ENCODE measurements at regions not wholly inside any gene's neighbourhood (a gene's known extent, or its start where the extent isn't known, plus 50 kb on each side); places are given as distances from the start of the nearest gene placed in this dataset.

DNA sequence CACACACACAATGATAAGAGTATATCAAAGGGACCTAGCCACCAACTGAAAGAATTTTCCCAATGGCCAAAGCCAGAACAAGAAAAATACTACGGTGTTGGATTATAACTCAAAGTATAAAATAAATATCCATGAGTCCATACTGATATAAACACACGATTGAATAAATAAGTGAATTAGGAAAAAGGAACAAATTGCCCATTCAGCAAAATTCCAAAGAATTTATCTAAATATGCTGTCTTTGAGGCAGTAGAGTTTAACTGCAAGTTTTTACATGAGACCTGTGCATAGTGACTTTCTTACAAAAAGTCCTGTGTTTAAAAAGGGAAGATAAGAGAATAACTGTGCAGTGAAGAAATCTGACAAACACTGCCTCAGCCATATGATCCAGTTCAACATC is 278.8 kb upstream of the PPARGC1A start:
- DNase-seq (ENCODE audit: low read depth in 1 of 2, low spot score in 1 of 2) = no peak
- no peaks in the 10 kb centered on the region for H3K27me3 ChIP-seq (ENCODE audit: insufficient read depth, poor library complexity, severe bottlenecking)
- no peak overlapping the region for H3K27ac ChIP-seq (replicated peaks)
- TF ChIP-seq POLR2AphosphoS5 (IDR thresholded peaks at IDR 0.05; ENCODE audit: low read depth) (no peak), SPI1 (IDR thresholded peaks at IDR 0.05; ENCODE audit: borderline replicate concordance, low read depth) (no peak), GABPA (IDR thresholded peaks at IDR 0.05; ENCODE audit: low read depth) (no peak)
- TF ChIP-seq, protein P1, sequence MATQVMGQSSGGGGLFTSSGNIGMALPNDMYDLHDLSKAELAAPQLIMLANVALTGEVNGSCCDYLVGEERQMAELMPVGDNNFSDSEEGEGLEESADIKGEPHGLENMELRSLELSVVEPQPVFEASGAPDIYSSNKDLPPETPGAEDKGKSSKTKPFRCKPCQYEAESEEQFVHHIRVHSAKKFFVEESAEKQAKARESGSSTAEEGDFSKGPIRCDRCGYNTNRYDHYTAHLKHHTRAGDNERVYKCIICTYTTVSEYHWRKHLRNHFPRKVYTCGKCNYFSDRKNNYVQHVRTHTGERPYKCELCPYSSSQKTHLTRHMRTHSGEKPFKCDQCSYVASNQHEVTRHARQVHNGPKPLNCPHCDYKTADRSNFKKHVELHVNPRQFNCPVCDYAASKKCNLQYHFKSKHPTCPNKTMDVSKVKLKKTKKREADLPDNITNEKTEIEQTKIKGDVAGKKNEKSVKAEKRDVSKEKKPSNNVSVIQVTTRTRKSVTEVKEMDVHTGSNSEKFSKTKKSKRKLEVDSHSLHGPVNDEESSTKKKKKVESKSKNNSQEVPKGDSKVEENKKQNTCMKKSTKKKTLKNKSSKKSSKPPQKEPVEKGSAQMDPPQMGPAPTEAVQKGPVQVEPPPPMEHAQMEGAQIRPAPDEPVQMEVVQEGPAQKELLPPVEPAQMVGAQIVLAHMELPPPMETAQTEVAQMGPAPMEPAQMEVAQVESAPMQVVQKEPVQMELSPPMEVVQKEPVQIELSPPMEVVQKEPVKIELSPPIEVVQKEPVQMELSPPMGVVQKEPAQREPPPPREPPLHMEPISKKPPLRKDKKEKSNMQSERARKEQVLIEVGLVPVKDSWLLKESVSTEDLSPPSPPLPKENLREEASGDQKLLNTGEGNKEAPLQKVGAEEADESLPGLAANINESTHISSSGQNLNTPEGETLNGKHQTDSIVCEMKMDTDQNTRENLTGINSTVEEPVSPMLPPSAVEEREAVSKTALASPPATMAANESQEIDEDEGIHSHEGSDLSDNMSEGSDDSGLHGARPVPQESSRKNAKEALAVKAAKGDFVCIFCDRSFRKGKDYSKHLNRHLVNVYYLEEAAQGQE (IDR thresholded peaks at IDR 0.05; ENCODE audit: insufficient replicate concordance, low read depth) = no peak
- TF ChIP-seq, protein P2, sequence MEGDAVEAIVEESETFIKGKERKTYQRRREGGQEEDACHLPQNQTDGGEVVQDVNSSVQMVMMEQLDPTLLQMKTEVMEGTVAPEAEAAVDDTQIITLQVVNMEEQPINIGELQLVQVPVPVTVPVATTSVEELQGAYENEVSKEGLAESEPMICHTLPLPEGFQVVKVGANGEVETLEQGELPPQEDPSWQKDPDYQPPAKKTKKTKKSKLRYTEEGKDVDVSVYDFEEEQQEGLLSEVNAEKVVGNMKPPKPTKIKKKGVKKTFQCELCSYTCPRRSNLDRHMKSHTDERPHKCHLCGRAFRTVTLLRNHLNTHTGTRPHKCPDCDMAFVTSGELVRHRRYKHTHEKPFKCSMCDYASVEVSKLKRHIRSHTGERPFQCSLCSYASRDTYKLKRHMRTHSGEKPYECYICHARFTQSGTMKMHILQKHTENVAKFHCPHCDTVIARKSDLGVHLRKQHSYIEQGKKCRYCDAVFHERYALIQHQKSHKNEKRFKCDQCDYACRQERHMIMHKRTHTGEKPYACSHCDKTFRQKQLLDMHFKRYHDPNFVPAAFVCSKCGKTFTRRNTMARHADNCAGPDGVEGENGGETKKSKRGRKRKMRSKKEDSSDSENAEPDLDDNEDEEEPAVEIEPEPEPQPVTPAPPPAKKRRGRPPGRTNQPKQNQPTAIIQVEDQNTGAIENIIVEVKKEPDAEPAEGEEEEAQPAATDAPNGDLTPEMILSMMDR (IDR thresholded peaks at IDR 0.05; ENCODE audit: insufficient read depth, low read length) = no peak
- H3K4me3 ChIP-seq (replicated peaks; ENCODE audit: insufficient read depth, low read length) = no peak overlapping the region

DNA sequence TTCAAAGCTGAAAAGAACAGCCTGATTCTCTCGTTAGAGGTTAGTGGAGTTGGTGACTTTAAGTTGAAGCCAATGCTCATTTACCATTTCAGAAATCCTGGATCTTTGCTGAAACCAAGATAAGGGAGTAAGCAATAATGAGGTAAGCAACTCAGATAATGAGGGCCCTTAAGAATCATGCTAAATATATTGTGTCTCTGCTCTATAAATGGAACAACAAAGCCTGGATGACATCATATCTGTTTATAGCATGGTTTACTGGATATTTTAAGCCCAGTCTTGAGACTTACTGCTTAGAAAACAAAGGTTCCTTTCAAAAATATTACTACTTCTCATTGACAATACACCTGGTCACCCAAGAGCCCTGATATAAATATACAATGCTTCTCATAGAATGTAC is 276.7 kb upstream of the PPARGC1A start:
- H3K27ac ChIP-seq (replicated peaks) = no peak overlapping the region
- no peaks in the 10 kb centered on the region for H3K27me3 ChIP-seq (ENCODE audit: insufficient read depth, poor library complexity, severe bottlenecking)
- no peak for TF ChIP-seq SPI1 (IDR thresholded peaks at IDR 0.05; ENCODE audit: borderline replicate concordance, low read depth)
- no peak for TF ChIP-seq GABPA (IDR thresholded peaks at IDR 0.05; ENCODE audit: low read depth)
- TF ChIP-seq, protein P2 (IDR thresholded peaks at IDR 0.05; ENCODE audit: insufficient read depth, low read length) = no peak
- TF ChIP-seq, protein P1 (IDR thresholded peaks at IDR 0.05; ENCODE audit: insufficient replicate concordance, low read depth) = no peak
- TF ChIP-seq POLR2AphosphoS5 (IDR thresholded peaks at IDR 0.05; ENCODE audit: low read depth) = no peak
- DNase-seq (ENCODE audit: low read depth in 1 of 2, low spot score in 1 of 2) = no peak
- no peak overlapping the region for H3K4me3 ChIP-seq (replicated peaks; ENCODE audit: insufficient read depth, low read length)

DNA sequence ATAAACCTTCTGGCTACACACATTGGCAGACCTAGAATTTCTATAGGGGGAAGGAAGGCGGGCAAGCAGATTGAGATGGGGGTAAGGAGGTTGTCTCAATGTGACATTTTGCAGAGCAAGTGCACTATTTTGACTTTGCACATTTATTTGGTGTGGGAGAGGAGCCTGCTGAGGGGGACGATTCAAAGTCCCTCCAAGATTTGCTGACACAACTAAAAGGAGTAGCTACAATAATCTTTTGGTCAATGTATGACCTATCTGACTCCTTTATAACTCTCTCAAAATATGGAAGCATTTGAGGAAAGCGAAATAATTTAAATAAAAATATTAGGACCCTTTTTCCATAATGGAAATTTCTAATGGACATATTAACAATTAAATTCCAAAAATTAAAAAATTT is 274.9 kb upstream of the PPARGC1A start:
- no peak overlapping the region for H3K27ac ChIP-seq (replicated peaks)
- TF ChIP-seq SPI1 (IDR thresholded peaks at IDR 0.05; ENCODE audit: borderline replicate concordance, low read depth) (no peak), GABPA (IDR thresholded peaks at IDR 0.05; ENCODE audit: low read depth) (no peak)
- TF ChIP-seq, protein P1 (IDR thresholded peaks at IDR 0.05; ENCODE audit: insufficient replicate concordance, low read depth) = no peak
- DNase-seq (ENCODE audit: low read depth in 1 of 2, low spot score in 1 of 2) = no peak
- no peaks in the 10 kb centered on the region for H3K27me3 ChIP-seq (ENCODE audit: insufficient read depth, poor library complexity, severe bottlenecking)
- no peak overlapping the region for H3K4me3 ChIP-seq (replicated peaks; ENCODE audit: insufficient read depth, low read length)

All from HL-60 (cell line).